UCSD-AML1 (cell line): ENCODE measurements at regions not wholly inside any gene's neighbourhood (a gene's known extent, or its start where the extent isn't known, plus 50 kb on each side); places are given as distances from the start of the nearest gene placed in this dataset.

Source experiments
- DNase-seq: peaks from one replicate; lab custom pipeline; 2025; ENCODE audit not compliant: unreplicated experiment; lab: John Stamatoyannopoulos, UW

GRCh38 chr21:41112740-41113692, 54.9 kb upstream of the BACE2 start:
- DNase-seq: peak; percentile 85

GRCh38 chr21:41115851-41116250, 52.1 kb upstream of the BACE2 start:
- DNase-seq: no peak
